ENCODE measurements at regions not wholly inside any gene's neighbourhood (a gene's known extent, or its start where the extent isn't known, plus 50 kb on each side); places are given as distances from the start of the nearest gene placed in this dataset.

GRCh38 chr5:73359395-73359794, 89.2 kb downstream of the FOXD1 start:
- CTCF ChIA-PET: no interaction called here
- no peaks in the 10 kb centered on the region for H3K27me3 ChIP-seq (replicated peaks in 1 of 2; ENCODE audit: control insufficient read depth in 2 of 2, insufficient read depth in 2 of 2, low read length in 1 of 2)
- DNase-seq (ENCODE audit: low read depth, low spot score): no peak
- no peak for TF ChIP-seq ZSCAN29 (IDR thresholded peaks at IDR 0.05)
- no peak for TF ChIP-seq PKNOX1 (IDR thresholded peaks at IDR 0.05)
- TF ChIP-seq RBBP5 (conservative IDR thresholded peaks at IDR 0.05): no peak
- no peak for TF ChIP-seq SUZ12 (IDR thresholded peaks at IDR 0.05; ENCODE audit: unreplicated experiment)
- no peak for TF ChIP-seq DPF2 (IDR thresholded peaks at IDR 0.05)
- no peak for TF ChIP-seq MYB (IDR thresholded peaks at IDR 0.05; ENCODE audit: borderline replicate concordance, low read depth, low read length)
- no peak overlapping the region for H3K4me3 ChIP-seq
- no peaks in the 10 kb centered on the region for H3K79me2 ChIP-seq (ENCODE audit: control insufficient read depth, insufficient read depth, low read length)
- POLR2A ChIA-PET: no interaction called here
- H3K9me3 ChIP-seq (replicated peaks; ENCODE audit: control insufficient read depth, insufficient read depth, low read length): no peaks in the 10 kb centered on the region; the same call in 2 of the 3 replicates
- 8% methylated on average over 1 of the region's 1 CpG for WGBS (ENCODE audit: insufficient coverage, insufficient replicate concordance, low lambda C conversion rate, missing lambda C conversion rate)
- H3K9ac ChIP-seq (ENCODE audit: control insufficient read depth, insufficient read depth, low read length): no peak overlapping the region
- H3K36me3 ChIP-seq (ENCODE audit: control insufficient read depth in 2 of 2, insufficient read depth in 2 of 2, low read length in 1 of 2): no peaks in the 10 kb centered on the region
- H3K27ac ChIP-seq (ENCODE audit: control insufficient read depth, insufficient read depth): no peak overlapping the region
- SMC1A ChIA-PET (ENCODE audit: uncharacterized antibody, unreplicated experiment): no interaction called here
- no peak overlapping the region for H3K4me2 ChIP-seq (ENCODE audit: control insufficient read depth, insufficient read depth)
- RAD21 ChIA-PET (ENCODE audit: unreplicated experiment): no interaction called here
- no peak overlapping the region for H2AFZ ChIP-seq (ENCODE audit: control insufficient read depth, low read depth, low read length)
- no peaks in the 10 kb centered on the region for H4K20me1 ChIP-seq (ENCODE audit: control insufficient read depth, insufficient read depth)
- intact Hi-C loops (cut with micrococcal nuclease; ENCODE audit: unreplicated experiment) (no loop called here), in situ Hi-C loops (cut with MboI) (no loop called here)
- no TSS peak for BruUV-seq (replicated peaks)
- ATAC-seq: no peak
- H3K4me1 ChIP-seq (ENCODE audit: control insufficient read depth, insufficient read depth, low read length): no peaks in the 10 kb centered on the region
- no peak for FAIRE-seq

- ChIA-PET POLR2A (no interaction called here), SMC1A (ENCODE audit: uncharacterized antibody, unreplicated experiment) (interaction anchor here (0.6 kb wide), 1 partner anchor 16 kb away, joined by 3 read pairs; no protein-coding TSS in a partner anchor), RAD21 (ENCODE audit: unreplicated experiment) (no interaction called here), CTCF (no interaction called here)
- H2AFZ ChIP-seq (ENCODE audit: control insufficient read depth, low read depth, low read length): no peak overlapping the region
- no TSS peak for BruUV-seq (replicated peaks)
- FAIRE-seq (no peak), ATAC-seq (no peak), DNase-seq (ENCODE audit: low read depth, low spot score) (no peak)
- in situ Hi-C loops (cut with MboI) (no loop called here), intact Hi-C loops (cut with micrococcal nuclease; ENCODE audit: unreplicated experiment) (no loop called here)
- H3K9ac ChIP-seq (ENCODE audit: control insufficient read depth, insufficient read depth, low read length): no peak overlapping the region
- TF ChIP-seq KLF5 (IDR thresholded peaks at IDR 0.05; ENCODE audit: partially characterized antibody) (no peak), NRF1 (conservative IDR thresholded peaks at IDR 0.05; ENCODE audit: low read depth, low read length) (no peak), JUNB (IDR thresholded peaks at IDR 0.05) (no peak), ETV6 (conservative IDR thresholded peaks at IDR 0.05 in 1 of 2, IDR thresholded peaks at IDR 0.05 in 1 of 2; ENCODE audit: borderline replicate concordance in 1 of 2, low read depth in 1 of 2) (no peak), NR2C1 (IDR thresholded peaks at IDR 0.05) (no peak)
- no peak overlapping the region for H3K4me3 ChIP-seq
- no peaks in the 10 kb centered on the region for H3K4me1 ChIP-seq (ENCODE audit: control insufficient read depth, insufficient read depth, low read length)
- H3K9me3 ChIP-seq (replicated peaks; ENCODE audit: control insufficient read depth, insufficient read depth, low read length): no peaks in the 10 kb centered on the region; the same call in 2 of the 3 replicates
- no peaks in the 10 kb centered on the region for H4K20me1 ChIP-seq (ENCODE audit: control insufficient read depth, insufficient read depth)
- no peaks in the 10 kb centered on the region for H3K79me2 ChIP-seq (ENCODE audit: control insufficient read depth, insufficient read depth, low read length)
- H3K27ac ChIP-seq (ENCODE audit: control insufficient read depth, insufficient read depth): no peak overlapping the region
- no peak overlapping the region for H3K4me2 ChIP-seq (ENCODE audit: control insufficient read depth, insufficient read depth)
- H3K27me3 ChIP-seq (replicated peaks in 1 of 2; ENCODE audit: control insufficient read depth in 2 of 2, insufficient read depth in 2 of 2, low read length in 1 of 2): no peaks in the 10 kb centered on the region; a peak in 1 of 4 replicates
- no peaks in the 10 kb centered on the region for H3K36me3 ChIP-seq (ENCODE audit: control insufficient read depth in 2 of 2, insufficient read depth in 2 of 2, low read length in 1 of 2)
- WGBS (ENCODE audit: insufficient coverage, insufficient replicate concordance, low lambda C conversion rate, missing lambda C conversion rate): 61% methylated on average over 3 of the region's 3 CpGs
Measured at GRCh38 chr5:73358366-73358765, 90.2 kb downstream of the FOXD1 start.
